Pons (tissue), 1 donor: ENCODE measurements at regions not wholly inside any gene's neighbourhood (a gene's known extent, or its start where the extent isn't known, plus 50 kb on each side); places are given as distances from the start of the nearest gene placed in this dataset.

Experiments
- DNase-seq: peaks from one replicate; pipeline ENCODE4 v3.0.0-alpha.2; 2016; ENCODE audit warnings: low spot score

DNA sequence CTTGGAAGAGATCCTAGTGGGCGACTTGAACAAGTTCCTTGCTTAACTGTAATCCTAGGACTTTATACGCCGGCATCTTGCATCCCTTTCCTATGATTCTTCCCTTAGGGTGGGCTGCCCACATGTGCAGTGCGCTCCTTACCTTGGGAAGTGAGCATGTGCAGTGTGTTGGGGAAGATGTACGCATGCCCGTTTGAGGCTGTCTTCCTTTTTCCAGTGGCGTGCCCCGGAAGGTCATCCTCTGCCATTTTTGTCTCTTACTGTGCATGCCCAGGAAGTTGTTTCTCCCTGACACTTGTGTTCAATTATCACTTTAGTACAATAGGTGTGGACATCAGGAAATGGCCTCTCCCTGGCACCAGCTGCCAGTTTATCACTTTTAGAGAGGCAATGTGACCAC, 936.5 kb downstream of the TBC1D22A start:
- DNase-seq: no peak

DNA sequence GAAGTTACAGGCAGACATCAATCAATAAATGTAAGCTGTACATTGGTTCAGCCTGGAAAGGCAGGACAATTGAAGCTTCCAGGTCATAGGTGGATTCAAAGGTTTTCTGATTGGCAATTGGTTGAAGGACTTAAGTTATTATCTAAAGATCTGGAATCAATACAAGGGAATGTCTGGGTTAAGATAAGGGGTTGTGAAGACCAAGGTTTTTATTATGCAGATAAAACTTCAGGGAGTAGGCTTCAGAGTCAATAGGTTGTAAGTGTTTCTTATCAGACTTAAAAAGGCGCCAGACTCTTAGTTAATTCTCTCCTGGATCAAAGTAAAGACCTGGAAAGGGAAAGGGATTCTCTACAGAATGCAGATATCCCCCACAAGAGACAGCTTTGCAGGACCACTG, 935.4 kb downstream of the TBC1D22A start:
- DNase-seq: no peak

DNA sequence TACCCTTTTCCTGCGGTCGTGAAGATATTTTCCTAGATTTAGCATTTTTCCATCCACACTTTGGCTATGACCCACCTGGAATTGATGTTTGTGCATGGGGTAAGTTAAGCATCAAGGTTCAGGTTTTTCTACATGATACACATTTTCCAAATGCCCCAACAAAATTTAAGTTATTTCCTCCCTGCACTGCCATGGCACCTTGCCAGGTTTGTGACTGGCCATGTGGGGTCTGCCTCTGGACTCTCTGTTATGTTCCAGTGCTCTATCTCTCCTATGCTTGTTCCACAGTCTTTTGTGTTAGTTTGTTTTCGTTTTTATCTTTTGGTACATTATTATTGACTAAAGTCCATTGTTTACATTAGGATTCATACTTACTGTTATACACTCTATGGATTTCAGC, 934.3 kb downstream of the TBC1D22A start:
- DNase-seq: no peak

DNA sequence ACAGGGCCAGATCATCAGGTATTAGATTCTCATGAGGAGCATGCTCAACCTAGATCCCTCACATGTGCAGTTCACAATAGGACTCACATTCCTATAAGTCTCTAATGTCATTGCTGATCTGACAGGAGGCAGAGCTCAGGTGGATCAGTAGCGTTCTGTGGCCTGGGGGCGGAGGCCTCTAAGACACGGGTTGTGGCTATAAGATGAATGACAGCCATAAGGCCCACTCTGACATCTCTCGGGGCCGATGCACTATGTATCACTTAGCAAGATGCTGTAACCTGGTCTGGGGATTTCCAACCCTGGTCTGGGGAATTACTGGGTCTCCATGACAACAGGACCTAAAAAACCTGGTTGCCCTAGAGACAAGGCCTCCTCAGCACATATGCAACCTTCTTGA, 932.7 kb downstream of the TBC1D22A start:
- no peak for DNase-seq

GRCh38 chr22:47694536-47695130, 932.2 kb downstream of the TBC1D22A start:
- DNase-seq: no peak

DNA sequence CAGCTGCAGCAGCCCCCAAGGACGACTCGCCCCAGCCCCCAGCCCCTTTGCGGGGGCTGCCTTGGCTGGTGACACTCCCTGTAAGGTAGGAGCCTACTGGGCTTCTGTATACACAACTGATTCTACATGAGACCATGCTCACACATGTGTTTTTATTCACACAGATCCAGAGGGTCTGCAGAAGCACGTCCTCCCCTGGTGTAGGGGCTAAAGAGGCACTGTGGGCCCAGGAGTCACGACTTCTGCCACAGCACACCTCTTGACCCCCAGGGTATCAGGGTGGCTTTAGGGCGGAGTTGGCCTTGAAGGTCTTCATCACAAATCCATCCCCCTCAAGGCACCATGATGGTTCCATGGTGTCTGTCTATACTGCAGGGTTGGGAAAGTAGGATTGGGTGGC, 931.2 kb downstream of the TBC1D22A start:
- DNase-seq: no peak

DNA sequence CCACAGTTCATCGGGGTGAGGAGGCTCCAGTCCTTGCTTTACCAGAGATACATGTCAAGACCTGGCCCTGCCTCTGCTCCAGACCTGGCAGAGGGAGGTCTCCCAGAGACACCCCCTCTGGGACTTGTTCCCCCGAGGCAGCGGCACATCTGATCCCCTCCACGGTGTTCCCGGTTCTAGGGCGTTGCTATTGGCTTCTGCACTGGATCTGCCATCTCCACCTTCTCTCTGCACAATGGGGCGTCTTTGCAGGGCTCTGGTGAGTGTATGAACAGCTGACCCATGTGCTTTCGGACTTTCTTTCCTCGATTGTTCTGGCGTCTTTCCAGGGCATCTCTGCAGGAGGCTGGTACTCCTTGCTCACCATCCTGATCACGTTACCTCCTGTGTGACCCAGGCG, 930.4 kb downstream of the TBC1D22A start:
- no peak for DNase-seq

GRCh38 chr22:47691152-47691895, 928.9 kb downstream of the TBC1D22A start:
- DNase-seq: no peak

- DNase-seq: no peak
Observed at GRCh38 chr22:47690586-47690985, 928.1 kb downstream of the TBC1D22A start.

DNA sequence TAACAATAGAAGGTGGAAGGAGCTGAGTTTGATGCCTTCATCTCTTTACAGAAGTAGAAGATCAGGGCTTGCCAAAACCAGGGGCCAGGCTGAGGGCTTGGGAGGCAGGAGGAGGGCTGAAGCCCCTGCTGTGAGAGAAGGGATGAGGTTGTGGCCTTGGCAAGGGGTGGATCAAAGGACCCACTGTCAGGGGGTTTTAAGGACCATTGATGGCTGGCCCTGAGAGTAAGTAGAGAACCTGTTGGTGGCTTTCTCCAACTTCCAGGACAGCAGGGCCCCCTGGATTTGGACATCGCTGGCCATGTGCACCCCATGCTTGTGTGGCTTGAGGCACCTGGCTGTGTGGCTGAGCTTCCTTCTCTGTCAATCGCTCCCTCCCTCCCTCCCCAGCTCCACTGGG, 927.7 kb downstream of the TBC1D22A start:
- DNase-seq: no peak

DNA sequence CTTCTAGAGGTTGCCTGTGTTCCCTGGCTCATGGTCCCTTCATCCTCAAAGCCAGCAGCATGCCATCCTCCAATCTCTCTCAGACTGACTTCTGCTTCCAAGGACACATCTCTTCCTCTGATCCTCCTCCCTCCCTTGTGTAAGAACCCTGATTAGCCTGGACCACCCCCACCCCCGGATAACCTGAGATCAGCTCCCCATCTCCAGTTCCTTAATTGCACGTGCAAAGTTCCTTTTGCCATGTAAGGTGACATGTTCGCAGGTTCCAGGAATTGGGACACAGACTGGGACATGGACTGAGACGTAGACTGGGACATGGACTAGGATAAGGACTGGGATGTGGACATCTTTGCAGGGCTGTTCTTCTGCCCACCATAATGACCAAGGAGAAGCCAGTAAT, 925.3 kb downstream of the TBC1D22A start:
- no peak for DNase-seq

GRCh38 chr22:47687346-47687655, 924.9 kb downstream of the TBC1D22A start:
- no peak for DNase-seq

GRCh38 chr22:47686594-47687345, 924.3 kb downstream of the TBC1D22A start:
- no peak for DNase-seq

GRCh38 chr22:47681411-47682165, 919.1 kb downstream of the TBC1D22A start:
- DNase-seq: no peak

GRCh38 chr22:47678636-47679287, 916.3 kb downstream of the TBC1D22A start:
- DNase-seq: no peak

GRCh38 chr22:47678048-47678447, 915.6 kb downstream of the TBC1D22A start:
- no peak for DNase-seq

GRCh38 chr22:47676685-47677084, 914.2 kb downstream of the TBC1D22A start:
- no peak for DNase-seq

GRCh38 chr22:47674600-47674999, 912.1 kb downstream of the TBC1D22A start:
- DNase-seq: no peak

DNA sequence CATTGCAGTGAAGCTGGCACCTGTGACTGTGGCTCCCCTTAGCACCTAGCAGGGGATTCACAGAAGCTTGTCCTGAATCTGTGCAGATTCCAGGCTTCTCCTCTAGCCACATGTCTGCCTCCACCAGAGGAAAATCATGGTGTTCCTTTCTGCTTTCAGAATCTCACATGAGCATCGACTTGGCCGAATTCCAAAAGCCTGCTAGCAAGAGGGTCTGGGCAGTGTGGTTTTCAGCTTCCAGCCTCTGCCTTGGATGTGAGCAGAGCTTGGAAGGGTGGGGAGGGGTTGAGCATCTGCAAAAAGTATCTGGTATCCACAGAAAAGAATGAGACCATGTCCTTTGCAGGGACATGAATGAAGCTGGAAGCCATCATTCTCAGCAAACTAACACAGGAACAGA, 911.1 kb downstream of the TBC1D22A start:
- DNase-seq: no peak

GRCh38 chr22:47672526-47672925, 910.1 kb downstream of the TBC1D22A start:
- DNase-seq: no peak

DNA sequence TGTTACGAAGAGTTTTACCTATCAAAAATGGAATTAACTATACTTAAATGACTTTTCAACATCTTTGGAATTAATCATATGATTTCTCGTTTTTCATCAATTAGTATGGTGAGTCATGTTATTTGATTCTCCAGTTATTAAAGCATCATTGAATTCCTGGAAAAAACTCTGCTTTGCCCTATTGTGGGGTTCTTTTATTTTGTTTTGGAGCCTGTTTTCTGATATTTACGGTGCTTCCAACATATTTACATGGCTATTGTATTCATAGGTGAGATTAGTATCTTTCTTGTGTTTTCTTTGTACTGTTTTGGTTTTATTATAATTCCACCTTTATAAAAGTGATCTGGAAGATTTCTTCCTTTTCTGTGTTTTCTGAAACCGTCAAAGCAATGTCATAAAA, 902.7 kb downstream of the TBC1D22A start:
- no peak for DNase-seq
